GM12874 (cell line): ENCODE measurements at regions not wholly inside any gene's neighbourhood (a gene's known extent, or its start where the extent isn't known, plus 50 kb on each side); places are given as distances from the start of the nearest gene placed in this dataset.

ENCODE experiments used
- CTCF ChIP-seq: IDR thresholded peaks from 2 replicates; pipeline ENCODE4 v1.5.1; 2011; ENCODE audit warnings: low read depth, mild to moderate bottlenecking, control low read depth, low read length, moderate library complexity; ENCODE audit not compliant: insufficient read depth

GRCh38 chr10:78278058-78278404 is 244.4 kb downstream of the RPS24 start:
- no peak for TF ChIP-seq CTCF

GRCh38 chr10:78279756-78280155 is 246.1 kb downstream of the RPS24 start:
- no peak for TF ChIP-seq CTCF

DNA sequence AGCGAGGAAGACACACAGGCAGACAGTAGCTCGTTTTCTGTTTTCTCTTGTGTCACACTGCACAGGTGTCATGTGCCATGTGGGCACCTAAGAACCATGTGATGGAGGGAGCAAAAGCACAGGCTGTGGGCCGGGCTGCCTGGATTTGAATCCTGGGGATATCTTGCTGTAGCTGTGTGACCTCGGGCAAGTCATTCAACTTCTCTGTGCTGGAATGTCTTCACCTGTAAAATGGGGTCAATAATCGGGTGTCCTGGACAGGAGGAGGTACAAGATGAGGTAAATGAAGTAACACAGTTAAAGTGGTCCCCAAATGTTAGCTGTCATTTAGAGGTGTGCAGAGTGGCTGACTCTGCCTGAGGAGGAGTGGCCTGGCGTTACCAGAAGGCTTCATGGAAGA is 246.9 kb downstream of the RPS24 start:
- TF ChIP-seq CTCF: no peak

DNA sequence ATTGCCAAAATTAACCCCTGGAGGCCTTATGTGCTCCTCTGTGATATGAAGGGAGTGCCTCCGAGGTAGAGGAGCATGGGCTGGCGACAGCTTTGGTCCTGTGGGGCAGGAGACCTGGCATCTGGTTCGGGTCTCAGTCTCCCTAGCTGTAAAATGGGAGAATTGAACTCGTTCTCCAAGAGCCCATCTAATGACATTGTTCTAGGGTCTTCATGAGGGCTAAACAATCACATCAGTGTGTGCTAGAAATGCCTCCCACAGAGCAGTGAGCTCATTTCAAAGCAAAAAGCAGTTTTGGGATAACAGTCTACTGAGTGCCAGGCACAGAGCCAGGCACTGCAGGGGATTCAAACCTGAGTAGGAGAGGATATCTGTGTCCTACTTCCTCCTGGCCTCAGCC is 248.0 kb downstream of the RPS24 start:
- no peak for TF ChIP-seq CTCF

DNA sequence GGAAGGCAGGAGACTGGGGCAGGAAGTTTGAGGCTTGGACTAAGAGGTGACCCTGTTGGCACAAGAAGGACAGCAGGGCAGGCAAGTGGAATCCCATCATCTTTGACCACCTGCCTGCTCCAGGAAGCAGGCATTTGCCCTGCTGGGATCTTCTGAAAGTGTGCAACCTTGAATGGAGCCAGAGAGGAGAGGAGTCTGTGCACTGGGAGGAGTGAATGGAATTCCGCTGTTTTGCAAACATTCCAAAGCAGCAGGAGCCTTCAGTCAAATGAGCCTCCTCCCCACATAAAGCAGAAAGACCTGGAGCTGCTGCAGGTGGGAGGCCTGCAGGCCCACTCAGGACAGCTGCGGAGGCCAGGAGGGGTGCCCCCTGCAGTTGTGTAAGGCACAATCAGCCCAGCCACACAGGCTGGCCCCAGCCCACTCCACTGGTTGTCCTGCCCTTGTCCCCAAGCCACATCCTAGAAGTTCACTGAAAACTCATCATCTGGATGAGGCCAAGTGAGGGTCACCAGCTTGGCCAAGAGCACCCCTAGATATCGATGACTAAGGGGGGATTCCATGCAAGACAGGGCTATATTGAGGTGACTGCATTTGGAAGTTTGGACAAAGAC is 249.5 kb downstream of the RPS24 start:
- no peak for TF ChIP-seq CTCF

GRCh38 chr10:78284381-78284780 is 250.7 kb downstream of the RPS24 start:
- TF ChIP-seq CTCF: no peak

DNA sequence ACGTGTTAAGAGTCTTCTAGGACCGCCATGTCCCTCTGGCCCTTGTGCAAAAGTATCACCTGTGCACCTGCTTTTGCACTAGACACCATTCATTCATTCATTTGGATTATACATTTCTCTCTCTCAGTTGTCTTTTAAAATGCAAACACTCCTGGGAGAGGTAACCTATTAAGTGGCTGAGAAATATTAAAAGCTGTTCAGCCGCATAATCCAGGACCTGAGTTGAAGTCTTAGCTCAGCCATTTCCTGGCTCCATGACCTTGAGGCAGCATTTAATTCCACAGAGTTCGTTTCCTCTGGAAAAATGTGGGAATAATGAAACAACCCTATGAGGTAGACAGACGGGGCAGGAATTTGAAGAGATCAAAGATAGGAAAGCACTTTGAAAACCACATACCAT is 251.6 kb downstream of the RPS24 start:
- no peak for TF ChIP-seq CTCF

GRCh38 chr10:78286186-78286585 is 252.5 kb downstream of the RPS24 start:
- TF ChIP-seq CTCF: no peak
